ENCODE measurements at regions not wholly inside any gene's neighbourhood (a gene's known extent, or its start where the extent isn't known, plus 50 kb on each side); places are given as distances from the start of the nearest gene placed in this dataset.

DNA sequence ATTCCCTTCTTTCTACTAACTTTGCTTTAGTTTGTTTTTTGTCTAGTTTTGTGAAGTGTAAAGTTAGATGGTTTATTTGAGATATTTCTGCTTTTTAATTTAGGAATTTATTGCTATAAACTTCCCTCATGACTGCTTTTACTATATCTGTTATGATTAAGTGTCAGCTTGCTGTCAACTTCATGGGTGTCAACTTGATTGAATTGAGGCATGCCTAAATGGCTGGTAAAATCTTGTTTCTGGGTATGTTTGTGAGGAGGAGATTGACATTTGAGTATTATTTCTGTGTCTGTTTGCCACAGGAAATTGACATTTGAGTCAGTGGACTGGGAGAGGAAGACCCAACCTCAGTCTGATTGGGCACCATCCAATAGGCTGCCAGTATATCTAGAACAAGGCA is 1147.0 kb upstream of the EYS start:
- Histone ChIP-seq H3K27ac (ENCODE audit: extremely low read depth, low read depth, low read length) (no peak overlapping the region), H3K36me3 (ENCODE audit: control insufficient read depth in 2 of 2, insufficient read depth in 1 of 2, low read length in 2 of 2) (no peaks in the 10 kb centered on the region), H3K4me3 (ENCODE audit: low read depth, low read length) (no peak overlapping the region), H3K9me3 (ENCODE audit: control insufficient read depth, insufficient read depth, low read depth, low read length) (no peaks in the 10 kb centered on the region), H3K4me1 (ENCODE audit: control insufficient read depth, insufficient read depth, low read length) (no peaks in the 10 kb centered on the region)
- ChIA-PET CTCF (no interaction called here), POLR2A (no interaction called here)
- TF ChIP-seq ZNF280D (tag by site-specific recombination; IDR thresholded peaks at IDR 0.05): no peak

- ChIA-PET CTCF (no interaction called here), POLR2A (no interaction called here)
- no peak overlapping the region for H3K4me3 ChIP-seq (ENCODE audit: low read depth, low read length)
- no peaks in the 10 kb centered on the region for H3K9me3 ChIP-seq (ENCODE audit: control insufficient read depth, insufficient read depth, low read depth, low read length)
- TF ChIP-seq BCL11B (tag by site-specific recombination; IDR thresholded peaks at IDR 0.05; ENCODE audit: low read depth) (no peak), ZNF175 (tag by site-specific recombination; IDR thresholded peaks at IDR 0.05) (no peak), KLF10 (tag by site-specific recombination; IDR thresholded peaks at IDR 0.05) (no peak), SALL2 (tag by site-specific recombination; IDR thresholded peaks at IDR 0.05; ENCODE audit: borderline replicate concordance) (no peak), ZNF792 (tag by site-specific recombination; IDR thresholded peaks at IDR 0.05) (no peak), ZNF571 (tag by site-specific recombination; IDR thresholded peaks at IDR 0.05) (no peak)
- TF ChIP-seq, protein P1, sequence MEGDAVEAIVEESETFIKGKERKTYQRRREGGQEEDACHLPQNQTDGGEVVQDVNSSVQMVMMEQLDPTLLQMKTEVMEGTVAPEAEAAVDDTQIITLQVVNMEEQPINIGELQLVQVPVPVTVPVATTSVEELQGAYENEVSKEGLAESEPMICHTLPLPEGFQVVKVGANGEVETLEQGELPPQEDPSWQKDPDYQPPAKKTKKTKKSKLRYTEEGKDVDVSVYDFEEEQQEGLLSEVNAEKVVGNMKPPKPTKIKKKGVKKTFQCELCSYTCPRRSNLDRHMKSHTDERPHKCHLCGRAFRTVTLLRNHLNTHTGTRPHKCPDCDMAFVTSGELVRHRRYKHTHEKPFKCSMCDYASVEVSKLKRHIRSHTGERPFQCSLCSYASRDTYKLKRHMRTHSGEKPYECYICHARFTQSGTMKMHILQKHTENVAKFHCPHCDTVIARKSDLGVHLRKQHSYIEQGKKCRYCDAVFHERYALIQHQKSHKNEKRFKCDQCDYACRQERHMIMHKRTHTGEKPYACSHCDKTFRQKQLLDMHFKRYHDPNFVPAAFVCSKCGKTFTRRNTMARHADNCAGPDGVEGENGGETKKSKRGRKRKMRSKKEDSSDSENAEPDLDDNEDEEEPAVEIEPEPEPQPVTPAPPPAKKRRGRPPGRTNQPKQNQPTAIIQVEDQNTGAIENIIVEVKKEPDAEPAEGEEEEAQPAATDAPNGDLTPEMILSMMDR (tag by site-specific recombination; IDR thresholded peaks at IDR 0.05): no peak
- H3K36me3 ChIP-seq (ENCODE audit: control insufficient read depth in 2 of 2, insufficient read depth in 1 of 2, low read length in 2 of 2): no peaks in the 10 kb centered on the region
- no peak overlapping the region for H3K27ac ChIP-seq (ENCODE audit: extremely low read depth, low read depth, low read length)
- H3K4me1 ChIP-seq (ENCODE audit: control insufficient read depth, insufficient read depth, low read length): no peaks in the 10 kb centered on the region
Measured at GRCh38 chr6:66851930-66852329, 1144.9 kb upstream of the EYS start.

DNA sequence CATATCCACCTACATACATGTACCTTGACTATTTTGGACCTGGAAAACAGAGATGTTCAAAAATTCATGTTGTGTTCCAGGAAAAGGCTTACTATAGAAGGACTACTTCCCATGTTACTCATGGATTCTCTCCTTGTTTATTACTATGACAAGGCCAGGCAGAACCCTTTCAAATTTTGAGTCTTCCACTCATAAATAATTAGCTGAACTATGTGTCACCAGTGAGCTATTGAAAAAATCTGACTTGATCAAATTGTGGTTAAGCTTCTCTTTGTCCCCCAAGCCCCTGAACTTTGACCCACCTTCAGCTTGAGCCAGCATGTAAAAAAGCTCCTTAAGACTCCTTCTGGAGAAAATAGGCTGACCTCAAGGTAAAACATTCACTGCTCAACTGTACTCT is 1142.8 kb upstream of the EYS start:
- Histone ChIP-seq H3K9me3 (ENCODE audit: control insufficient read depth, insufficient read depth, low read depth, low read length) (no peaks in the 10 kb centered on the region), H3K4me3 (ENCODE audit: low read depth, low read length) (no peak overlapping the region), H3K36me3 (ENCODE audit: control insufficient read depth in 2 of 2, insufficient read depth in 1 of 2, low read length in 2 of 2) (no peaks in the 10 kb centered on the region), H3K27ac (ENCODE audit: extremely low read depth, low read depth, low read length) (no peak overlapping the region), H3K4me1 (ENCODE audit: control insufficient read depth, insufficient read depth, low read length) (no peaks in the 10 kb centered on the region)
- POLR2A ChIA-PET: no interaction called here
- TF ChIP-seq ZBTB1 (tag by site-specific recombination; IDR thresholded peaks at IDR 0.05) (no peak), GFI1B (tag by site-specific recombination; IDR thresholded peaks at IDR 0.05) (no peak), ZNF449 (tag by site-specific recombination; IDR thresholded peaks at IDR 0.05) (no peak), GLI4 (tag by site-specific recombination; IDR thresholded peaks at IDR 0.05) (no peak), ZNF585B (tag by site-specific recombination; IDR thresholded peaks at IDR 0.05) (no peak)
- TF ChIP-seq, protein P2, sequence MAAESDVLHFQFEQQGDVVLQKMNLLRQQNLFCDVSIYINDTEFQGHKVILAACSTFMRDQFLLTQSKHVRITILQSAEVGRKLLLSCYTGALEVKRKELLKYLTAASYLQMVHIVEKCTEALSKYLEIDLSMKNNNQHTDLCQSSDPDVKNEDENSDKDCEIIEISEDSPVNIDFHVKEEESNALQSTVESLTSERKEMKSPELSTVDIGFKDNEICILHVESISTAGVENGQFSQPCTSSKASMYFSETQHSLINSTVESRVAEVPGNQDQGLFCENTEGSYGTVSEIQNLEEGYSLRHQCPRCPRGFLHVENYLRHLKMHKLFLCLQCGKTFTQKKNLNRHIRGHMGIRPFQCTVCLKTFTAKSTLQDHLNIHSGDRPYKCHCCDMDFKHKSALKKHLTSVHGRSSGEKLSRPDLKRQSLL (tag by site-specific recombination; IDR thresholded peaks at IDR 0.05): no peak
- CTCF ChIA-PET: no interaction called here

All from HEK293 (cell line).